ENCODE measurements at regions not wholly inside any gene's neighbourhood (a gene's known extent, or its start where the extent isn't known, plus 50 kb on each side); places are given as distances from the start of the nearest gene placed in this dataset.

GRCh38 chr18:1392865-1393734 lies 488.4 kb downstream of the ADCYAP1 start:
- Histone ChIP-seq H3K36me3 (replicated peaks; ENCODE audit: insufficient read depth, low read length) (no peaks in the 10 kb centered on the region), H3K9me2 (replicated peaks; ENCODE audit: insufficient read depth, low read length) (no peaks in the 10 kb centered on the region), H3K4me3 (ENCODE audit: low read length) (no peak overlapping the region), H3K79me2 (ENCODE audit: low read length) (no peaks in the 10 kb centered on the region), H3F3A (ENCODE audit: insufficient read depth, low read length) (no peaks in the 10 kb centered on the region), H2AFZ (ENCODE audit: low read length) (no peak overlapping the region), H3K4me2 (ENCODE audit: low read depth, low read length) (no peak overlapping the region), H3K27me3 (replicated peaks; ENCODE audit: insufficient read depth, low read length) (no peaks in the 10 kb centered on the region), H3K9me3 (replicated peaks; ENCODE audit: insufficient read depth, low read length) (no peaks in the 10 kb centered on the region), H3K4me1 (ENCODE audit: low read length) (no peaks in the 10 kb centered on the region), H3K27ac (ENCODE audit: low read length) (no peak overlapping the region), H4K20me1 (ENCODE audit: insufficient read depth, low read length) (no peaks in the 10 kb centered on the region), H3K9ac (ENCODE audit: low read length) (no peak overlapping the region)
- no peak for TF ChIP-seq EZH2phosphoT487 (IDR thresholded peaks at IDR 0.05; ENCODE audit: low read length)
- no peak for TF ChIP-seq CTCF (IDR thresholded peaks at IDR 0.05; ENCODE audit: low read length)
- no peak for TF ChIP-seq EZH2 (optimal IDR thresholded peaks at IDR 0.05; ENCODE audit: low read depth, low read length)
- no peak for DNase-seq

- H3K27ac ChIP-seq (ENCODE audit: low read length), result no peak overlapping the region
- no peaks in the 10 kb centered on the region for H3K9me2 ChIP-seq (replicated peaks; ENCODE audit: insufficient read depth, low read length)
- H3K4me1 ChIP-seq (ENCODE audit: low read length), result no peaks in the 10 kb centered on the region
- no peaks in the 10 kb centered on the region for H3K9me3 ChIP-seq (replicated peaks; ENCODE audit: insufficient read depth, low read length)
- no peaks in the 10 kb centered on the region for H3F3A ChIP-seq (ENCODE audit: insufficient read depth, low read length)
- no peak for DNase-seq
- TF ChIP-seq EZH2 (optimal IDR thresholded peaks at IDR 0.05; ENCODE audit: low read depth, low read length), result no peak
- TF ChIP-seq EZH2phosphoT487 (IDR thresholded peaks at IDR 0.05; ENCODE audit: low read length), result no peak
- TF ChIP-seq CTCF (IDR thresholded peaks at IDR 0.05; ENCODE audit: low read length), result no peak
- H2AFZ ChIP-seq (ENCODE audit: low read length), result no peak overlapping the region
- H3K9ac ChIP-seq (ENCODE audit: low read length), result no peak overlapping the region
- H4K20me1 ChIP-seq (ENCODE audit: insufficient read depth, low read length), result no peaks in the 10 kb centered on the region
- no peaks in the 10 kb centered on the region for H3K36me3 ChIP-seq (replicated peaks; ENCODE audit: insufficient read depth, low read length)
- H3K79me2 ChIP-seq (ENCODE audit: low read length), result no peaks in the 10 kb centered on the region
- no peaks in the 10 kb centered on the region for H3K27me3 ChIP-seq (replicated peaks; ENCODE audit: insufficient read depth, low read length)
- H3K4me3 ChIP-seq (ENCODE audit: low read length), result no peak overlapping the region
- H3K4me2 ChIP-seq (ENCODE audit: low read depth, low read length), result no peak overlapping the region
Observed at GRCh38 chr18:1393929-1394328, 489.3 kb downstream of the ADCYAP1 start.

- H3K36me3 ChIP-seq (replicated peaks; ENCODE audit: insufficient read depth, low read length), result no peaks in the 10 kb centered on the region
- H3K4me1 ChIP-seq (ENCODE audit: low read length), result no peaks in the 10 kb centered on the region
- H3K9ac ChIP-seq (ENCODE audit: low read length), result no peak overlapping the region
- no peaks in the 10 kb centered on the region for H3K9me2 ChIP-seq (replicated peaks; ENCODE audit: insufficient read depth, low read length)
- no peak overlapping the region for H3K4me2 ChIP-seq (ENCODE audit: low read depth, low read length)
- H3K27me3 ChIP-seq (replicated peaks; ENCODE audit: insufficient read depth, low read length), result no peaks in the 10 kb centered on the region
- H3K4me3 ChIP-seq (ENCODE audit: low read length), result no peak overlapping the region
- H3K27ac ChIP-seq (ENCODE audit: low read length), result no peak overlapping the region
- H3K9me3 ChIP-seq (replicated peaks; ENCODE audit: insufficient read depth, low read length), result no peaks in the 10 kb centered on the region
- H3K79me2 ChIP-seq (ENCODE audit: low read length), result no peaks in the 10 kb centered on the region
- no peak overlapping the region for H2AFZ ChIP-seq (ENCODE audit: low read length)
- TF ChIP-seq CTCF (IDR thresholded peaks at IDR 0.05; ENCODE audit: low read length), result no peak
- TF ChIP-seq EZH2 (optimal IDR thresholded peaks at IDR 0.05; ENCODE audit: low read depth, low read length), result no peak
- TF ChIP-seq EZH2phosphoT487 (IDR thresholded peaks at IDR 0.05; ENCODE audit: low read length), result no peak
- no peaks in the 10 kb centered on the region for H3F3A ChIP-seq (ENCODE audit: insufficient read depth, low read length)
- no peaks in the 10 kb centered on the region for H4K20me1 ChIP-seq (ENCODE audit: insufficient read depth, low read length)
- no peak for DNase-seq
Observed at GRCh38 chr18:1394426-1394825, 489.8 kb downstream of the ADCYAP1 start.
